Activated CD4-positive, CD25-positive, alpha-beta regulatory T cell treated with anti-CD3 and anti-CD28 coated beads, Interleukin-2, amount 50 U/mL, for 24 hours (primary cell): ENCODE measurements at regions not wholly inside any gene's neighbourhood (a gene's known extent, or its start where the extent isn't known, plus 50 kb on each side); places are given as distances from the start of the nearest gene placed in this dataset.
"Not testable (repeated sequence)": the region's sequence is repeated elsewhere in the genome, so short reads cannot be mapped to it uniquely, and the experiment has no call there.

ENCODE experiments used
- ATAC-seq, 2 donors: fragments of 150-1000 bp; cut with Tn5 transposase; one replicate each; pipeline ENCODE4 v1.10.0; 2021; ENCODE audit warnings: mild to moderate bottlenecking in 1 of 2, moderate library complexity in 1 of 2

DNA sequence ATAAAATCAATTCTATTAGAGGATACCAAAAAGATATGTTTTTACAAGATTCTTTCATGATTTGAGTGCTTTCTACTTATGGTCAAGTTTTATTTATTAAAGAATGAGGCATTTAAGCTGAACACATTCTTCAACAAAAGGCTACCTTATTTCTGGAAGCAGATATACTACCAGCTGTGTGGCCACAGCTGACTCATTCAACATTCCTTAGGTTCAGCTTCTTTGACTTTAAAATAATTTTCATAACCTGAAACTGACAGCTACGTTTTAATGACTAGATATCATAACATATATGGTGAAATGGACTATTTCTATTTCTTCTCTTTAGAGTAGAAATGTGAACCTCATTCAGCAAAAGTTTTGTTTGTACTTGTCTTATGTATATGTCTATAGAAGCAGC lies 414.2 kb upstream of the SEMA3C start:
- ATAC-seq, result no peak

DNA sequence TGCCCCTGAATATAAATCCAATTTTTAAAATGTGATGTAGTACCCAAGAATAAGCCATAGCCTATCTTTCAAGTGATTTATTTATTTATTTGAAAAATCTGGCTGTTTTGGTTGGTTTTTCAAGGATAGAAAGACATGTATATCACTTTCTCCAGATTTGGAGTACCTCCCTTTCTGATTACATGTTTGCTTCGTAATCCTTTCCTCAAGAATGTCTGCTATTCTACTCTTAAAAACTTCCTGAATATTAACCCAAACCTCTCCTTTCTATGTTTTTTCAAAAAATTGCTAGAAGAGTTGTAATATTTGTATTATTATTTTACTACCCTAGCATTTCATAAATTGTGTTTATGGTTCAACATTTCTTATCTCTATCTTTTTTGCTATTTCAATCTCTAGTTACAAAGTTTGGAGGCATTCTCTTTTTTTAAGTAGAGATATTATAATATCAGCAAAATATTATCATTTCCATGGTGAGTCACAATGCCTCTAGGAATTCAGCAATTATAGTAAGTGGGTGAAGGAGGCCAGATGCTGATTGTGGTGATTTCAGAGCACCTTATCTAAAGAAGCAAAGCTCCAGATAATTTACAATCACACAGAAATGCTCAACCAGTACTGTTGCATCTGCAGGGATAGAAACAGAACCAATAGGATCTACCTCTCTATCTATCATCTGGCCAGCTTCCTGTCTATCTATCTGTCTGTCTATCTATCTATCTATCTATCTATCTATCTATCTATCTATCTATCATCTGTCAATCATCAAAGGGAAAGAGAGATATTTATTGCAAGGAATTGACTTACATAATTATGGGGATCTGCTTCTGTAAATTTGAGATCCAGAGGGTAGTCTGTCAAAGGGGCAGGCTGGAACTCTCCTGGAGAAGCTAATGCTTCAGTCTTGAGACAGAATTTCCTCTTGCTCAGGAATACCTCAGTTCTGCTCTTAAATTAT lies 412.5 kb upstream of the SEMA3C start:
- ATAC-seq, result no peak

DNA sequence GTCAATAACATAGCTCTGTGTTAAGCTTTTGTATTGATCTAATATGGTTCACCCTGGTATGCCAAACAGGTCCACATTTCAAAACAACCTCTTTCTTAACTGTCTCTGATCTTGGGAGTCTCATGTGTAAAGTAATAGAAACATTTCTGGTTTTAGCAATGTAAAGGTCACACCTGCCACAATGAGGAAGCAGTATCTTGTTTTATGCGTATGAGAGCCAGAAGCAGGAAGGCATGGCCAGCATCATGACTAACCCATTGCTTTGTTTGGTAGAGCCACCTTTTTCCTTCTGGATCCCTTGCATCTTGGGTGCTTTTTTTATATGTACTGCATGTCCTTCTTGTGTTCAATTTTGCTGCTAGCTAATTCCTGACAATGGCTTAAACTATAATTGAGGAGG lies 411.3 kb upstream of the SEMA3C start:
- ATAC-seq, result no peak

DNA sequence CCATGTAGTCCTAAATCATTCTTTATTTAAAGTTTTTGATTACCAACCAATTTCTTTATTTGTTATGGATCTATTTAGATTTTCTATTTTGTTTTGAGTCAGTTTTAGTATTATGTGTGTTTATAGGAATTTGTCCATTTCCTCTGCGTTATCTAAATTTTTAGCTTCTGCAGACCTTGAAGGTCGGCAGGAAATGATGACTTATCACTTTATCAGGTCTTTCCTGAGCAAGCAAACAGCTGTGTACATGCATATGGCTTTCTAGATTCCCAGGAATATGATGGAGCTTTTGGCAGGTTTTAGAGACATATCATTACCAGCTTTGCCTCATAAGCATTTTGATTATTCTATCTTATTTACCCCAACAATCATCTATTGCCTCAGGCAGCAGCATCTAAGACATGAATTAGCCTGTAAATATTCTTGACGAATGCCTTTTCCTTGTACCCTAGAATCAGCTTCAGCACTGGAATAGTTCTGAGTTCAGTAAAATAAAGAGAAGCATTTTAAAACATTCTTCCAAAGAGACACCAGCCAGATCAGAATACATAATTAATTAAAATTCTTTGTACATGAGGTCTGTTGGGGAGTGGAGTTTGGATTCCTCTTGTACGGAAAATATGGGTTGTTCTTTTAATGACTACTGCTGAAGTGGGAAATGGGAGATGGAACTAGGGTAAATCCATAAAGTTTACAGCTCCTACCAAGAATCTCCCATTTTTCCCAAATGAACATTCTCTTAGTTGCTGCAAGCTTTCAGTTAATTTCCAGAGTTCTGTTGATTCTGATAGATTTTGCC lies 408.8 kb upstream of the SEMA3C start:
- no peak for ATAC-seq

GRCh38 chr7:81321949-81322348 lies 403.1 kb upstream of the SEMA3C start:
- no peak for ATAC-seq

- no peak for ATAC-seq
Observed at GRCh38 chr7:81317741-81318140, 398.9 kb upstream of the SEMA3C start.

DNA sequence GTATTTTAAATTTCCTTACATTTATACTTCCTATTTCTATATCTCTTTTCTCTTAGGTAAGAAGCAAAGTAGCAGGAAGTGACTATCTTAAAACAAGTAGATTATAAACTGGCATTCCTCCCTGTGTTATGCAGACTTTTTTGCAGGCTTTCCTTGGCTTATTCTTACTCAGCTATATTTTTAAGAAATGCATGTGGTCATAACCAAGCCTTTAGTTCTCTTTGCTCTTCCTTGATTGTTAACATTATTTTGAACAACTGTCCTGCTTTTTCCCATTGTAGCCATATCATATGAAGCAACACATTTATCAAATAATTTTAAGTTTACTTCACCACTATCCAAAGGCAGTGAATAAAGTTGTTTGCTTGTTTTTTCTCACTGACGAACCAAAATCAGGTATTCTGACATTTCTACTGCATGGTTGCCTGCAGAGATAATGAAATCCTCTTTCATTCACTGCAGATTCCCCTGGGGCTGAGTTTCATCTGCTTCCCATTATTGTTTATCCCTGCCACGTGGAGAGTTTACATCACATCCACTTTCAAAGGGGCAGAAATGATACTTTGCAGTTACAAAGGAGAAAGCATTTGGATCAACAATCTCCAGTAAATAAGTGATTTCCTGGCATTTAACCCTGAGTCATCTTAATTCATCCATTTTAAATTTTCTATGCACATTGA lies 389.9 kb upstream of the SEMA3C start:
- no peak for ATAC-seq

DNA sequence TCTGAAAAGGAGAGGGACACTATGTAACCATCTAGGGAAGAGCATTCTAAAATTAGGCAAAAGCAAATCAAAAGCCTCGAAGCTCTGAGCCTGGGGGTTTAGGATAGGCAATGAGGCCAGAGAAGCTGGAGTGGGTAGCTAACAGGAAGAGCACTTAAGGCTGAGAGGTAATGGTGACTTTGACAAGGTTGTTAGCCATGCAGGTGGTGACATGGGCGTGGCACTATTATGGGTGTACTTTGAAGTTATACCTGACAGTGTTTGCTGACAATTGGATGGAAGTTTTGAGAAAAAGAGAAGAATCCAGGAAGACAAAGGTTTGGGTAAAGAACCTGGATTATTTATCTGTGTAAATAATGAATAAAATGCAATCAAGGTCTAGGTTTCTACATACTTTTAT lies 383.0 kb upstream of the SEMA3C start:
- no peak for ATAC-seq

DNA sequence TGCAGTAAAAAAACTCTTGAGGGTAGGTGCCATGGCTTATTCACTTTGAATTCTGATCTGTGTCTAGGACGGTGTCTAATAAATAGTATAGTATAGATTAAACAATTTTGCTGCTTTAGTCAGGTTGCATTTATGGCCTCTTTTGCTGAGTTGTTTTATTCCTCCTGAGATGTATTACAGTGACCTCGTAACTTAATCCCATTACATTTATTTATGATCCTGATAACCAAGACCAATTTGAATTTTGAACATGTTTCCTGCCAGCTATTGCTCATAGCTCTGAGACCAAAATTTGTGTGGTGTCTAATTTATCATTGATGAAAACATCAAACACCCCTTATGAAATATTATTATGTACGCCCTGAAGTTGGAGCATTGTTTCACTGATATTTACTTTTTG lies 381.9 kb upstream of the SEMA3C start:
- no peak for ATAC-seq

- ATAC-seq, result no peak
Observed at GRCh38 chr7:81299711-81300110, 380.9 kb upstream of the SEMA3C start.

DNA sequence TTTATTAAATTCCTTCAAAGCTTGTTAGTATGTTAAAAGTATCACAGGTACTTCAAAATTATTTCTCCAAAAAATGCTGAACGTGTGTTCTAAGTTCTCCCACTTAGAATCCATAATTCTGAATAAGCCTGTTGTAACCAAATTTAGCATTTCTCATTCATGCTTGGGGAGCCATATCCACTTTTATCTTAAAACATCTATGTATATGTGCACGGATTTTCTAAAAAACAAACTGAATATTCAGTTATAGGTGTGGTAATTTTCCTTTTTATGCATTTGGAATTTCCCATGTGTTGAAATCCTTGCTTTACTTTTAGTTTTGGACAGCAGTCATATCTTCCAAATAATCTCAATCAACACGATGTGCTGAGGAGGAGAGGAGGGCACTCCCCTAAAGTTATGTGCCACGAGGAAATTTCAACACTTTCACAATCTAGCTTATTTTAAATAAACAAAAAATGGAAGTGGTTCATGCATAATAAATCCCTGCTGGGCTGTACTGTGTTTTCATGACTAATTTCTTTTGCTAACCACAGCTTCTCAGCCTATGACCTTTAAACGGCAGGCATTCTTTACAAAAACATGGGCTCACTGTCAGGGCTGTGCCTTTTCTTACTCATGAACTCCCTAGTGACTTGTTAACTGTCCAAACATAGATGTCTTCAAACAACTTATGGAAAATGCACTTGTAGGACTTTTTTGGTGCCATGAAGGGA lies 380.3 kb upstream of the SEMA3C start:
- no peak for ATAC-seq

DNA sequence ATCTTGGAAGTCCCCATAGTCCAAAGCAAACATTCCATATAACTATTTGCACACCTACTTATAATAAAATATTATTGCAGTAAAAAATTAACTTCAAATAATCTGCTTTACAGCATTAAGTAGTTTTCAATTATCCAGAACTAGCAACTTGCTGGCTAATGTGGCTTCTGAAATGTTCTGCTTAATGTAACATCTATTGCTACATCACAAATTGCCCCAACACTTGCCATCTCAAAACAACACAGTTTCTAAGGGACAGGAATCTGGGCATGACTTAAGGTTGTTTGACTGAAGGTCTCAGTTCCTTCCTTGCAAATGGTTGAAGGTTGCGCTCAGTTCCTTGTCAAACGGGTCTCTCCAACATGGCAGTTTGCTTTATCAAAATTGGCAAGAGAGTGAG lies 378.5 kb upstream of the SEMA3C start:
- no peak for ATAC-seq

DNA sequence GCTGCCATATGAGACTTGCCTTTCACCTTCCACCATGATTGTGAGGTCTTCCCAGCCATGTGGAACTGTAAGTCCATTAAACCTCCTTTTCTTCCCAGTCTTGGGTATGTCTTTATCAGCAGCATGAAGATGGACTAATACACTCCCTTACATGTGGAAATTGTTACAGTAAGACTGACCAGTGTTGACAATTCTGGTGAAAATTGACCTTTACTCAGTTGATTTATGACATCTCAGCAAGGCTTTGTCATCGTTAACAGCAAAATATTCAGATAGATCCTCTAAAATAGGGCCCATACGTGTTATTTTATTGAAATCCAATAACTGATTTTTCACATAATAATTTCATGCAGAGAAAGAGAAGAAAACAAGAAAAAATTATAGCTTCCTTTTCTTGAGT lies 377.9 kb upstream of the SEMA3C start:
- no peak for ATAC-seq

DNA sequence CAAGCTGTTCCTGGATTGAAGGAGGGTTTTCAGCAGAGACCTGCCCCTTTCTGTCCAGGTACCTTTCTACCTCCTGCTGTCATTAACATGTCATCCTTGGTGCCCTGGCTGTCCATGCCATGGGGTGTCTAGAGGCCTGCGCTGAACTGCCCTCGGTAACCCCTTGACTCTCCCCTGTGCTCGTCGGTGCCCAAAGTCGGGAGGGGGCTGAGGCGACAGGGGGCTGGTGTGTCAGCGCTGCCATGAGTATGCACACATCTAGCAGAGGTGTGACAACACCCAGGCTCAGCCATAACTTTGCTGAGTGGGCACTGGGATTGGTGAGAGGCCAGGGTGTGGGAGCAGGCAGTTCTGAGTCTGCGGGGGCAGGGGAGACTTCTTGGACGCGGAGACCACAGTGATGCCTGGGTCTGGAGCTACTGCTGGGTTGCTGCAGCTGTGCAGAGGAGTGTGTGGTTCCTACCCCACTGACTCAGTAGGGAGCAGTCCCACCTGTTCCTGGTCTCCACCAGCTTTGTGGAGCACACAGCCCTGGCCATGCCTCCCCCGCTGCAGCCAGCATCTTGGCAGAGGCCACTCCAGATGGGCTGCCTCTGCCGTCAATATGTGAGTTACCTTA lies 376.2 kb upstream of the SEMA3C start:
- ATAC-seq, result peak in 1 of 2 donors; percentile 17

GRCh38 chr7:81293806-81294205 lies 375.0 kb upstream of the SEMA3C start:
- ATAC-seq, result no peak

DNA sequence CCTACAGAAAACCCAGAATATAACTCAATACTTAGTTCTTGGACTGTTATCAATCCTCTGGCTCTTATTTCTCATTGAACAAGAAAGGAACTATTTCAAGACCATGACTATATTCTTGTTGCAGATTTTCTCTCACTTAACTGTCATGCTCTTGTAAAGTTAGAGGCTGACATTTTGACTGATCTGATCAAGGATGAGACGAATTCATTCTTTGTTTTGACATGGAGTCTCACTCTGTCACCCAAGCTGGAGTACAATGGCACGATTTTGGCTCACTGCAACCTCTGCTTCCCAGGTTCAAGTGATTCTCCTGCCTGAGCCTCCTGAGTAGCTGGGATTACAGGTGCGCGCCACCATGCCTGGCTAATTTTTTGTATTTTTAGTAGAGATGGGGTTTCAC lies 367.9 kb upstream of the SEMA3C start:
- not testable (repeated sequence) for ATAC-seq

- ATAC-seq, result no peak
Observed at GRCh38 chr7:81285142-81285871, 366.5 kb upstream of the SEMA3C start.

DNA sequence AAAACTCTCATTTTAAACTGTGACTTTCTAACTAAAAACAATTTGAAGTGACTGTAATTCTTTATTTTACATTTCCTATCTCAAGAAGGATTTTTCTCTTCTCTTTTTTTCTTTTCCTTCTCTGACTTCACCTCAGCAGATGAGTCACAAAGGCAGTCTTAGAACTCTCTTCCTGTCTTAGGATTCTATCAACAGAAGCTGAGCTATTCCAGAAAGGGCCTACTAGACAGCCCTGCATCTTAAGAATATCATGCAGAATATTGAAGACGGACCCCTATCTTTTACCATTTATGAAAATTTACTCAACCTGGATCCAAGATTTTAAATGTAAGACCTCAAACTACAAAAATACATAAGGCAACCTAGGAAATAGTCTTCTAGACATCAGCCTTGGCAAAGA lies 365.7 kb upstream of the SEMA3C start:
- no peak for ATAC-seq

DNA sequence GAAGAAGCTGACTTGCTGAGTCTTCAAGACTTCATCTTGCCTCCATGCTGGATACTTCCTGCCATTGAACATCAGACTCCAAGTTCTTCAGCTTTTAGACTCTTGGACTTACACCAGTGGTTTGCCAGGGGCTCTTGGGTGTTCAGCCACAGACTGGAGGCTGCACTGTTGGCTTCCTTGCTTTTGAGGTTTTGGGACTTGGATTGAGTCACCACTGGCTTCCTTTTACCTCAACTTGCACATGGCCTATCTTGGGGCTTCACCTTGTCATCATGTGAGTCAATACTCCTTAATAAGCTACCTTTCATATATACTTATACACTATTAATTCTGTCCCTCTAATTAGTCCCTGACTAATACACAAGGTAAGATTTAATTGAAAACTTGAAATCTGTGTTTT lies 361.7 kb upstream of the SEMA3C start:
- ATAC-seq, result no peak

GRCh38 chr7:81277691-81278090 lies 358.8 kb upstream of the SEMA3C start:
- ATAC-seq, result no peak

GRCh38 chr7:81273601-81274397 lies 354.9 kb upstream of the SEMA3C start:
- no peak for ATAC-seq
